Peyer's patch (tissue), 4 donors: ENCODE measurements at regions not wholly inside any gene's neighbourhood (a gene's known extent, or its start where the extent isn't known, plus 50 kb on each side); places are given as distances from the start of the nearest gene placed in this dataset.

Source experiments
- DNase-seq, 3 donors: peaks; one replicate each; pipeline ENCODE4 v3.0.0-alpha.2; 2017 to 2019
- H3K27ac ChIP-seq, 4 donors: fragments of 200-600 bp; sonication (generic); one replicate each; pipeline ENCODE4 v1.5.1; 2016 to 2019
- H3K27me3 ChIP-seq, 2 donors: fragments of 200-600 bp; sonication (generic); one replicate each; pipeline ENCODE4 v1.5.1; 2019
- H3K36me3 ChIP-seq, 3 donors: fragments of 200-600 bp; sonication (generic); one replicate each; pipeline ENCODE4 v1.5.1; 2016 to 2019
- H3K4me1 ChIP-seq, 4 donors: fragments of 200-600 bp; sonication (generic); one replicate each; pipeline ENCODE4 v1.5.1; 2016 to 2019
- H3K4me3 ChIP-seq, 4 donors: fragments of 200-600 bp; sonication (generic); 1 replicate in 3 of 4; 2 replicates in 1 of 4; pipeline ENCODE4 v1.5.1; 2016 to 2019; ENCODE audit warnings: mild to moderate bottlenecking in 1 of 4
- H3K9me3 ChIP-seq, 4 donors: fragments of 200-600 bp; sonication (generic); one replicate each; pipeline ENCODE4 v1.5.1; 2016 to 2019; ENCODE audit warnings: mild to moderate bottlenecking in 1 of 4
- CTCF ChIP-seq, 6 experiments: fragments of 450-650 bp in 4 of 6; fragments of 200-600 bp in 2 of 6; sonication (generic) in 1 of 6; IDR thresholded peaks; one replicate each; pipeline ENCODE4 v1.5.1; 2017 to 2019; ENCODE audit warnings: antibody characterized with exemption in 6 of 6, mild to moderate bottlenecking in 3 of 6, moderate library complexity in 1 of 6
- POLR2A ChIP-seq, 2 donors: fragments of 450-650 bp; IDR thresholded peaks; one replicate each; pipeline ENCODE4 v1.5.1; 2017; ENCODE audit warnings: antibody characterized with exemption in 2 of 2, mild to moderate bottlenecking in 2 of 2, moderate library complexity in 2 of 2

- Histone ChIP-seq H3K4me3 (no peak overlapping the region), H3K27me3 (no peaks in the 10 kb centered on the region), H3K4me1 (no peaks in the 10 kb centered on the region), H3K36me3 (no peaks in the 10 kb centered on the region), H3K27ac (no peak overlapping the region), H3K9me3 (no peaks in the 10 kb centered on the region)
- TF ChIP-seq POLR2A (IDR thresholded peaks at IDR 0.05) (no peak), CTCF (IDR thresholded peaks at IDR 0.05) (no peak)
- no peak for DNase-seq
Observed at GRCh38 chr6:122118945-122119506, 280.4 kb upstream of the HSF2 start.

GRCh38 chr6:122122202-122122601 is 277.2 kb upstream of the HSF2 start:
- no peaks in the 10 kb centered on the region for H3K4me1 ChIP-seq
- H3K4me3 ChIP-seq, result no peak overlapping the region
- no peak for DNase-seq
- H3K9me3 ChIP-seq, result no peaks in the 10 kb centered on the region
- no peaks in the 10 kb centered on the region for H3K36me3 ChIP-seq
- H3K27me3 ChIP-seq, result no peaks in the 10 kb centered on the region
- no peak for TF ChIP-seq POLR2A (IDR thresholded peaks at IDR 0.05)
- TF ChIP-seq CTCF (IDR thresholded peaks at IDR 0.05), result no peak
- no peak overlapping the region for H3K27ac ChIP-seq

GRCh38 chr6:122122686-122123085 is 276.8 kb upstream of the HSF2 start:
- DNase-seq, result no peak
- H3K27me3 ChIP-seq, result no peaks in the 10 kb centered on the region
- H3K4me3 ChIP-seq, result no peak overlapping the region
- H3K36me3 ChIP-seq, result no peaks in the 10 kb centered on the region
- H3K4me1 ChIP-seq, result no peaks in the 10 kb centered on the region
- H3K9me3 ChIP-seq, result no peaks in the 10 kb centered on the region
- no peak for TF ChIP-seq POLR2A (IDR thresholded peaks at IDR 0.05)
- no peak for TF ChIP-seq CTCF (IDR thresholded peaks at IDR 0.05)
- no peak overlapping the region for H3K27ac ChIP-seq

GRCh38 chr6:122124908-122125307 is 274.5 kb upstream of the HSF2 start:
- no peaks in the 10 kb centered on the region for H3K36me3 ChIP-seq
- H3K27ac ChIP-seq, result no peak overlapping the region
- no peaks in the 10 kb centered on the region for H3K27me3 ChIP-seq
- H3K4me1 ChIP-seq, result no peaks in the 10 kb centered on the region
- no peak for DNase-seq
- no peaks in the 10 kb centered on the region for H3K9me3 ChIP-seq
- H3K4me3 ChIP-seq, result no peak overlapping the region
- no peak for TF ChIP-seq CTCF (IDR thresholded peaks at IDR 0.05)
- TF ChIP-seq POLR2A (IDR thresholded peaks at IDR 0.05), result no peak

- Histone ChIP-seq H3K4me1 (no peaks in the 10 kb centered on the region), H3K27ac (no peak overlapping the region), H3K27me3 (no peaks in the 10 kb centered on the region), H3K36me3 (no peaks in the 10 kb centered on the region), H3K4me3 (no peak overlapping the region), H3K9me3 (no peaks in the 10 kb centered on the region)
- no peak for DNase-seq
- TF ChIP-seq POLR2A (IDR thresholded peaks at IDR 0.05), result no peak
- no peak for TF ChIP-seq CTCF (IDR thresholded peaks at IDR 0.05)
Observed at GRCh38 chr6:122126894-122127293, 272.6 kb upstream of the HSF2 start.

- TF ChIP-seq POLR2A (IDR thresholded peaks at IDR 0.05), result no peak
- no peak for TF ChIP-seq CTCF (IDR thresholded peaks at IDR 0.05)
- no peak overlapping the region for H3K4me3 ChIP-seq
- H3K9me3 ChIP-seq, result no peaks in the 10 kb centered on the region
- no peak for DNase-seq
- no peaks in the 10 kb centered on the region for H3K27me3 ChIP-seq
- H3K36me3 ChIP-seq, result no peaks in the 10 kb centered on the region
- no peak overlapping the region for H3K27ac ChIP-seq
- H3K4me1 ChIP-seq, result no peaks in the 10 kb centered on the region
Observed at GRCh38 chr6:122128445-122128844, 271.0 kb upstream of the HSF2 start.
